NCI-H2107 treated with DMSO at 0.1 percent for 48 hours (cell line): ENCODE measurements at regions not wholly inside any gene's neighbourhood (a gene's known extent, or its start where the extent isn't known, plus 50 kb on each side); places are given as distances from the start of the nearest gene placed in this dataset.
A peak's percentile ranks its signal among the peaks of the same experiment; 100 is the strongest.

Experiments
- DNase-seq: peaks from one replicate; lab custom pipeline; 2025; ENCODE audit not compliant: unreplicated experiment; lab: John Stamatoyannopoulos, UW

GRCh38 chr2:235300368-235301201 is 193.3 kb upstream of the AGAP1 start:
- peak; percentile 68 for DNase-seq

GRCh38 chr2:235301202-235302076 is 192.4 kb upstream of the AGAP1 start:
- DNase-seq, result no peak

GRCh38 chr2:235302263-235302662 is 191.6 kb upstream of the AGAP1 start:
- DNase-seq, result no peak

GRCh38 chr2:235303499-235304291 is 190.1 kb upstream of the AGAP1 start:
- no peak for DNase-seq

GRCh38 chr2:235305678-235306077 is 188.2 kb upstream of the AGAP1 start:
- no peak for DNase-seq

GRCh38 chr2:235311044-235311443 is 182.8 kb upstream of the AGAP1 start:
- no peak for DNase-seq

GRCh38 chr2:235312571-235312970 is 181.3 kb upstream of the AGAP1 start:
- DNase-seq, result no peak

- DNase-seq, result no peak
Measured at GRCh38 chr2:235314371-235314930, 179.4 kb upstream of the AGAP1 start.

GRCh38 chr2:235319095-235319494 is 174.7 kb upstream of the AGAP1 start:
- no peak for DNase-seq

- DNase-seq, result no peak
Measured at GRCh38 chr2:235320326-235320725, 173.5 kb upstream of the AGAP1 start.

GRCh38 chr2:235324324-235324723 is 169.5 kb upstream of the AGAP1 start:
- DNase-seq, result no peak

GRCh38 chr2:235325151-235325550 is 168.7 kb upstream of the AGAP1 start:
- no peak for DNase-seq

- no peak for DNase-seq
Measured at GRCh38 chr2:235328991-235329390, 164.9 kb upstream of the AGAP1 start.

GRCh38 chr2:235330775-235331451 is 162.9 kb upstream of the AGAP1 start:
- no peak for DNase-seq

- DNase-seq, result no peak
Measured at GRCh38 chr2:235332240-235332890, 161.5 kb upstream of the AGAP1 start.

- no peak for DNase-seq
Measured at GRCh38 chr2:235333076-235333475, 160.8 kb upstream of the AGAP1 start.

- no peak for DNase-seq
Measured at GRCh38 chr2:235334179-235334578, 159.7 kb upstream of the AGAP1 start.

GRCh38 chr2:235343156-235343774 is 150.6 kb upstream of the AGAP1 start:
- DNase-seq, result no peak

GRCh38 chr2:235343869-235344268 is 150.0 kb upstream of the AGAP1 start:
- no peak for DNase-seq
